ENCODE measurements at regions not wholly inside any gene's neighbourhood (a gene's known extent, or its start where the extent isn't known, plus 50 kb on each side); places are given as distances from the start of the nearest gene placed in this dataset.
"Not testable (repeated sequence)": the region's sequence is repeated elsewhere in the genome, so short reads cannot be mapped to it uniquely, and the experiment has no call there.

- Histone ChIP-seq H3K4me1 (ENCODE audit: control insufficient read depth, insufficient read depth, low read length) (no peaks in the 10 kb centered on the region), H3K36me3 (ENCODE audit: control insufficient read depth in 2 of 2, insufficient read depth in 1 of 2, low read length in 2 of 2) (no peaks in the 10 kb centered on the region), H3K27ac (ENCODE audit: extremely low read depth, low read depth, low read length) (no peak overlapping the region), H3K9me3 (ENCODE audit: control insufficient read depth, insufficient read depth, low read depth, low read length) (no peaks in the 10 kb centered on the region), H3K4me3 (ENCODE audit: low read depth, low read length) (no peak overlapping the region)
- ChIA-PET POLR2A (no interaction called here), CTCF (no interaction called here)
- TF ChIP-seq ZBTB21 (tag by site-specific recombination; IDR thresholded peaks at IDR 0.05) = no peak
- TF ChIP-seq ZBTB20 (tag by site-specific recombination; IDR thresholded peaks at IDR 0.05) = no peak
- TF ChIP-seq ZNF169 (tag by site-specific recombination; IDR thresholded peaks at IDR 0.05) = no peak
- TF ChIP-seq ZNF266 (tag by site-specific recombination; IDR thresholded peaks at IDR 0.05; ENCODE audit: low read depth) = no peak
- TF ChIP-seq ZNF311 (tag by site-specific recombination; IDR thresholded peaks at IDR 0.05; ENCODE audit: borderline replicate concordance) = no peak
- no peak for TF ChIP-seq ZSCAN4 (tag by site-specific recombination; IDR thresholded peaks at IDR 0.05)
- no peak for TF ChIP-seq GFI1B (tag by site-specific recombination; IDR thresholded peaks at IDR 0.05)
- no peak for TF ChIP-seq ZNF175 (tag by site-specific recombination; IDR thresholded peaks at IDR 0.05)
- TF ChIP-seq ZNF555 (tag by site-specific recombination; conservative IDR thresholded peaks at IDR 0.05) = no peak
- TF ChIP-seq YY1 (tag by site-specific recombination; IDR thresholded peaks at IDR 0.05) = no peak
- no peak for TF ChIP-seq ZNF549 (tag by site-specific recombination; IDR thresholded peaks at IDR 0.05)
- no peak for TF ChIP-seq KLF8 (tag by site-specific recombination; IDR thresholded peaks at IDR 0.05)
Observed at GRCh38 chr21:32073190-32073589, 200.4 kb downstream of the HUNK start.

GRCh38 chr21:32071620-32072019 lies 198.8 kb downstream of the HUNK start:
- peak; percentile 60 for TF ChIP-seq PRDM10 (tag by site-specific recombination; IDR thresholded peaks at IDR 0.05)
- TF ChIP-seq ZIC2 (tag by site-specific recombination; IDR thresholded peaks at IDR 0.05) = 0 out of 2 replicates have a peak, but pooled peaks have one; percentile 12
- TF ChIP-seq SETDB1 (IDR thresholded peaks at IDR 0.05; ENCODE audit: insufficient read length, low read length) = peak; percentile 16
- peak; percentile 79 for TF ChIP-seq ZFHX2 (tag by site-specific recombination; conservative IDR thresholded peaks at IDR 0.05)
- peak; percentile 90 for TF ChIP-seq EGR2 (tag by site-specific recombination; IDR thresholded peaks at IDR 0.05; ENCODE audit: low read depth)
- H3K4me3 ChIP-seq (ENCODE audit: low read depth, low read length); H3K9me3 ChIP-seq (ENCODE audit: control insufficient read depth, insufficient read depth, low read depth, low read length); H3K36me3 ChIP-seq (ENCODE audit: control insufficient read depth in 2 of 2, insufficient read depth in 1 of 2, low read length in 2 of 2); H3K4me1 ChIP-seq (ENCODE audit: control insufficient read depth, insufficient read depth, low read length); H3K27ac ChIP-seq (ENCODE audit: extremely low read depth, low read depth, low read length); POLR2A ChIA-PET; CTCF ChIA-PET: not testable (repeated sequence)

- no peaks in the 10 kb centered on the region for H3K36me3 ChIP-seq (ENCODE audit: control insufficient read depth in 2 of 2, insufficient read depth in 1 of 2, low read length in 2 of 2)
- TF ChIP-seq EGR2 (tag by site-specific recombination; IDR thresholded peaks at IDR 0.05; ENCODE audit: low read depth) (peak; percentile 40), ZNF704 (tag by site-specific recombination; IDR thresholded peaks at IDR 0.05) (no peak)
- no peak overlapping the region for H3K27ac ChIP-seq (ENCODE audit: extremely low read depth, low read depth, low read length)
- H3K4me1 ChIP-seq (ENCODE audit: control insufficient read depth, insufficient read depth, low read length) = no peaks in the 10 kb centered on the region
- H3K4me3 ChIP-seq (ENCODE audit: low read depth, low read length) = no peak overlapping the region
- no peaks in the 10 kb centered on the region for H3K9me3 ChIP-seq (ENCODE audit: control insufficient read depth, insufficient read depth, low read depth, low read length)
- ChIA-PET CTCF (interaction anchor here (0.5 to 1.2 kb wide), 4 partner anchors 26 to 198 kb away, joined by 3 to 6 read pairs (median 4); no protein-coding TSS in a partner anchor), POLR2A (no interaction called here)
Observed at GRCh38 chr21:32070676-32071330, 198.0 kb downstream of the HUNK start.
